ENCODE measurements at regions not wholly inside any gene's neighbourhood (a gene's known extent, or its start where the extent isn't known, plus 50 kb on each side); places are given as distances from the start of the nearest gene placed in this dataset.

DNA sequence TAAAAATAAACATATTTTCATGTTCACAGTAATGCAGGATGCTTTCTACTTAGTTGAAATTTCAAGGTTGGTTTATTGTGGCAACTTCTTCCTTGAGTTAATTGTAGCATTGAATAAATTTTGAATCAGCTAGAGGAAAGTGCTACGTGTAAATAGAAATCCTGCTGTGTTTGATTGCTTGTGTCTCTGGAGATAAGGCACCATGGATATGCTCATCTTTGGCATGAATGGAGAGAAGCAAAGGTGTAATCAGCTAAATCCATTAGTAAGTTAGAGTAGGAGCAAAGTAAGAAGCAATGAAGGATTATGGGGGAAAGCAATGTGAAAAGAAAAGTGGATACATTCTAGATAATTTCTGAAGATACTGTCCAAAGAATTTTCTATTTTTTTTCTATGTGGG, 331.1 kb downstream of the PTPRC start:
- TF ChIP-seq, protein P1, sequence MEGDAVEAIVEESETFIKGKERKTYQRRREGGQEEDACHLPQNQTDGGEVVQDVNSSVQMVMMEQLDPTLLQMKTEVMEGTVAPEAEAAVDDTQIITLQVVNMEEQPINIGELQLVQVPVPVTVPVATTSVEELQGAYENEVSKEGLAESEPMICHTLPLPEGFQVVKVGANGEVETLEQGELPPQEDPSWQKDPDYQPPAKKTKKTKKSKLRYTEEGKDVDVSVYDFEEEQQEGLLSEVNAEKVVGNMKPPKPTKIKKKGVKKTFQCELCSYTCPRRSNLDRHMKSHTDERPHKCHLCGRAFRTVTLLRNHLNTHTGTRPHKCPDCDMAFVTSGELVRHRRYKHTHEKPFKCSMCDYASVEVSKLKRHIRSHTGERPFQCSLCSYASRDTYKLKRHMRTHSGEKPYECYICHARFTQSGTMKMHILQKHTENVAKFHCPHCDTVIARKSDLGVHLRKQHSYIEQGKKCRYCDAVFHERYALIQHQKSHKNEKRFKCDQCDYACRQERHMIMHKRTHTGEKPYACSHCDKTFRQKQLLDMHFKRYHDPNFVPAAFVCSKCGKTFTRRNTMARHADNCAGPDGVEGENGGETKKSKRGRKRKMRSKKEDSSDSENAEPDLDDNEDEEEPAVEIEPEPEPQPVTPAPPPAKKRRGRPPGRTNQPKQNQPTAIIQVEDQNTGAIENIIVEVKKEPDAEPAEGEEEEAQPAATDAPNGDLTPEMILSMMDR (conservative IDR thresholded peaks at IDR 0.05; ENCODE audit: low read depth, low read length): no peak
- TF ChIP-seq EZH2 (IDR thresholded peaks at IDR 0.05; ENCODE audit: borderline replicate concordance, low read depth, low read length, poor library complexity, severe bottlenecking): no peak

All from A673 (cell line).